HCT116 (cell line): ENCODE measurements at regions not wholly inside any gene's neighbourhood (a gene's known extent, or its start where the extent isn't known, plus 50 kb on each side); places are given as distances from the start of the nearest gene placed in this dataset.

Experiments used
- ATAC-seq: fragments of 200-7000 bp; cut with Tn5 transposase; 2 replicates; pipeline ENCODE4 v1.9.1; 2020; ENCODE audit warnings: mild to moderate bottlenecking, moderate library complexity
- BruUV-seq: library from RNA; stranded (reverse); fragments of 400-500 nt; replicated peaks from 2 replicates; lab custom pipeline; 2021; lab: Mats Ljungman, UMichigan
- CTCF ChIA-PET: fragments of 300-600 bp; sonication (Branson Sonifier 250); formaldehyde crosslinking; loops from one replicate; lab custom pipeline; 2021; ENCODE audit warnings: antibody characterized with exemption; lab: Charles Lee
- POLR2A ChIA-PET: fragments of 300-600, 350-600 bp; sonication (Branson Sonifier 250); formaldehyde crosslinking; loops from one replicate; lab custom pipeline; 2021; ENCODE audit warnings: antibody characterized with exemption; lab: Charles Lee
- RAD21 ChIA-PET, 2 experiments: fragments of 300-600 bp; sonication (Branson Sonifier 250); formaldehyde crosslinking; loops; one replicate each; lab custom pipeline; 2023; ENCODE audit warnings: low total read pairs in 2 of 2; ENCODE audit not compliant: uncharacterized antibody in 2 of 2, unreplicated experiment in 2 of 2, low non-redundant PET in 1 of 2; lab: Charles Lee
- DNase-seq: peaks from one replicate; pipeline ENCODE4 v3.0.0-alpha.2; 2010; ENCODE audit warnings: low read depth, low spot score
- H2AFZ ChIP-seq: fragments of 200-600 bp; shearing (Covaris generic), sonication (generic); 2 replicates; pipeline ENCODE4 v1.6.1; 2017; ENCODE audit warnings: low read depth, mixed run types, mixed read lengths, antibody characterized with exemption, low read length; ENCODE audit not compliant: poor library complexity, severe bottlenecking
- H3K27ac ChIP-seq: 2 replicates; pipeline ENCODE4 v1.5.1; 2012; ENCODE audit warnings: low read depth, low read length
- H3K27me3 ChIP-seq: fragments of 200-600 bp; sonication (generic); 2 replicates; pipeline ENCODE4 v1.6.1; 2016; ENCODE audit warnings: mixed run types, low read length, mixed read lengths; ENCODE audit not compliant: insufficient read depth
- H3K36me3 ChIP-seq, 2 experiments: fragments of 200-500 bp in 1 of 2; fragments of 200-600 bp in 1 of 2; sonication (Bioruptor generic) in 1 of 2; sonication (generic) in 1 of 2; 2 replicates each; pipeline versions ENCODE4 v1.5.1 to v1.6.1; 2014 to 2016; ENCODE audit warnings: low read length in 2 of 2, inconsistent platforms in 1 of 2, mixed read lengths in 1 of 2, mixed run types in 1 of 2; ENCODE audit not compliant: insufficient read depth in 2 of 2, control insufficient read depth in 1 of 2
- H3K4me1 ChIP-seq, 2 experiments: fragments of 200-600 bp in 1 of 2; sonication (generic) in 1 of 2; 2 replicates each; pipeline versions ENCODE4 v1.5.1 to v1.6.1; 2012 to 2017; ENCODE audit warnings: low read length in 2 of 2, inconsistent platforms in 1 of 2, mild to moderate bottlenecking in 1 of 2, mixed read lengths in 1 of 2, mixed run types in 1 of 2, moderate library complexity in 1 of 2; ENCODE audit not compliant: insufficient read depth in 2 of 2, control insufficient read depth in 1 of 2
- H3K4me2 ChIP-seq: fragments of 200-600 bp; sonication (generic); 2 replicates; pipeline ENCODE4 v1.6.1; 2017; ENCODE audit warnings: mixed run types, low read length, mixed read lengths
- H3K4me3 ChIP-seq, 2 experiments: fragments of 200-600 bp in 1 of 2; sonication (generic) in 1 of 2; replicated peaks in 1 of 2; 2 replicates each; pipeline ENCODE4 v1.5.1; 2011 to 2016; ENCODE audit warnings: low read length in 2 of 2, control low read depth in 1 of 2, low read depth in 1 of 2, mild to moderate bottlenecking in 1 of 2, mixed read lengths in 1 of 2, mixed run types in 1 of 2
- H3K79me2 ChIP-seq: fragments of 200-600 bp; sonication (generic); 2 replicates; pipeline ENCODE4 v1.6.1; 2017; ENCODE audit warnings: mild to moderate bottlenecking, mixed run types, low read length, moderate library complexity, mixed read lengths; ENCODE audit not compliant: insufficient read depth
- H3K9ac ChIP-seq: fragments of 200-600 bp; sonication (generic); 2 replicates; pipeline ENCODE4 v1.6.1; 2016; ENCODE audit warnings: low read length, mixed read lengths
- H3K9me2 ChIP-seq: fragments of 200-600 bp; sonication (generic), shearing (Covaris generic); 2 replicates; pipeline ENCODE4 v1.6.1; 2017; ENCODE audit warnings: mixed run types, mild to moderate bottlenecking, moderate library complexity; ENCODE audit not compliant: insufficient read depth
- H3K9me3 ChIP-seq, 2 experiments: fragments of 200-500 bp in 1 of 2; fragments of 200-600 bp in 1 of 2; sonication (Bioruptor generic) in 1 of 2; sonication (generic) in 1 of 2; 2 replicates each; pipeline ENCODE4 v1.6.1; 2014 to 2017; ENCODE audit warnings: low read length in 2 of 2, mixed read lengths in 2 of 2, inconsistent platforms in 1 of 2, low read depth in 1 of 2, mild to moderate bottlenecking in 1 of 2, mixed run types in 1 of 2, moderate library complexity in 1 of 2; ENCODE audit not compliant: control insufficient read depth in 1 of 2, insufficient read depth in 1 of 2
- H4K20me1 ChIP-seq: fragments of 200-600 bp; sonication (generic), shearing (Covaris generic); 2 replicates; pipeline ENCODE4 v1.6.1; 2017; ENCODE audit warnings: mixed run types, mild to moderate bottlenecking, moderate library complexity; ENCODE audit not compliant: insufficient read depth
- CBX3 ChIP-seq: IDR thresholded peaks from 2 replicates; pipeline ENCODE4 v1.6.1; 2012; ENCODE audit warnings: low read depth
- CEBPB ChIP-seq: IDR thresholded peaks from 2 replicates; pipeline ENCODE4 v1.6.1; 2012; ENCODE audit warnings: low read depth
- CTCF ChIP-seq, 3 experiments: fragments of 200-600 bp in 1 of 3; sonication (generic) in 1 of 3; IDR thresholded peaks in 2 of 3; conservative IDR thresholded peaks in 1 of 3; 2 replicates each; pipeline ENCODE4 v1.5.1; 2012 to 2017; ENCODE audit warnings: low read depth in 2 of 3, low read length in 2 of 3, antibody characterized with exemption in 1 of 3, borderline replicate concordance in 1 of 3, control low read depth in 1 of 3, mild to moderate bottlenecking in 1 of 3, mixed read lengths in 1 of 3, mixed run types in 1 of 3, moderate library complexity in 1 of 3; ENCODE audit not compliant: insufficient read depth in 1 of 3
- EGR1 ChIP-seq: IDR thresholded peaks from 2 replicates; pipeline ENCODE4 v1.6.1; 2012; ENCODE audit warnings: low read depth
- ELF1 ChIP-seq: IDR thresholded peaks from 2 replicates; pipeline ENCODE4 v1.6.1; 2012; ENCODE audit warnings: low read depth, borderline replicate concordance
- EZH2 ChIP-seq: fragments of 200-600 bp; sonication (generic); IDR thresholded peaks from 2 replicates; pipeline ENCODE4 v1.6.1; 2017; ENCODE audit warnings: antibody characterized with exemption, mixed run types
- EZH2phosphoT487 ChIP-seq: fragments of 200-600 bp; IDR thresholded peaks from 2 replicates; pipeline ENCODE4 v1.6.1; 2018; ENCODE audit warnings: antibody characterized with exemption, borderline replicate concordance
- FOSL1 ChIP-seq: IDR thresholded peaks from 2 replicates; pipeline ENCODE4 v1.6.1; 2012; ENCODE audit warnings: low read depth
- JUND ChIP-seq: IDR thresholded peaks from 2 replicates; pipeline ENCODE4 v1.6.1; 2012
- MAX ChIP-seq: IDR thresholded peaks from 2 replicates; pipeline ENCODE4 v1.6.1; 2012
- POLR2A ChIP-seq: IDR thresholded peaks from 2 replicates; pipeline ENCODE4 v1.7.0; 2011; ENCODE audit warnings: borderline replicate concordance; ENCODE audit not compliant: insufficient read depth, insufficient read length; ENCODE audit errors: extremely low read depth
- POLR2AphosphoS5 ChIP-seq: IDR thresholded peaks from 2 replicates; pipeline ENCODE4 v1.6.1; 2011; ENCODE audit warnings: mild to moderate bottlenecking, low read depth, low read length, moderate library complexity
- REST ChIP-seq: IDR thresholded peaks from 2 replicates; pipeline ENCODE4 v1.6.1; 2012; ENCODE audit warnings: low read depth
- SIN3A ChIP-seq: IDR thresholded peaks from 2 replicates; pipeline ENCODE4 v1.6.1; 2012; ENCODE audit warnings: low read depth
- SP1 ChIP-seq: IDR thresholded peaks from 2 replicates; pipeline ENCODE4 v1.6.1; 2012; ENCODE audit warnings: low read depth
- YY1 ChIP-seq: IDR thresholded peaks from 2 replicates; pipeline ENCODE4 v1.6.1; 2011; ENCODE audit warnings: low read length, low read depth, moderate library complexity, mild to moderate bottlenecking; ENCODE audit not compliant: insufficient replicate concordance; ENCODE audit errors: extremely low read depth
- ZFX ChIP-seq: fragments of 450-650 bp; IDR thresholded peaks from 2 replicates; pipeline ENCODE4 v1.6.1; 2017
- ZNF274 ChIP-seq: fragments of 200-500 bp; sonication (Bioruptor generic); IDR thresholded peaks from 2 replicates; pipeline ENCODE4 v1.6.1; 2014; ENCODE audit warnings: mild to moderate bottlenecking, low read depth, low read length, inconsistent platforms
- intact Hi-C: fragments of 100-400 bp; cut with micrococcal nuclease; formaldehyde crosslinking; loops from 2 replicates; pipeline ENCODE4 v1.10.0; 2022

- ChIA-PET POLR2A (no interaction called here), CTCF (no interaction called here), RAD21 (no interaction called here)
- Histone ChIP-seq H3K27ac (no peak overlapping the region), H3K9me2 (no peaks in the 10 kb centered on the region), H3K4me1 (no peaks in the 10 kb centered on the region), H3K79me2 (no peaks in the 10 kb centered on the region), H3K27me3 (no peaks in the 10 kb centered on the region), H2AFZ (no peak overlapping the region), H3K9me3 (no peaks in the 10 kb centered on the region; a peak in 1 of 4 replicates), H4K20me1 (no peaks in the 10 kb centered on the region), H3K36me3 (no peaks in the 10 kb centered on the region), H3K9ac (no peak overlapping the region), H3K4me3 (no peak overlapping the region), H3K4me2 (no peak overlapping the region)
- no peak for TF ChIP-seq EZH2
- no peak for TF ChIP-seq JUND
- TF ChIP-seq POLR2AphosphoS5: no peak
- TF ChIP-seq ZNF274: no peak
- no peak for TF ChIP-seq POLR2A
- no peak for TF ChIP-seq SIN3A
- no peak for TF ChIP-seq FOSL1
- TF ChIP-seq YY1: no peak
- TF ChIP-seq SP1: no peak
- no peak for TF ChIP-seq CTCF (IDR thresholded peaks at IDR 0.05 in 2 of 3, conservative IDR thresholded peaks at IDR 0.05 in 1 of 3; ENCODE audit: borderline replicate concordance in 1 of 3, insufficient read depth in 1 of 3, low read depth in 2 of 3, low read length in 2 of 3)
- TF ChIP-seq EGR1: no peak
- TF ChIP-seq EZH2phosphoT487: no peak
- no peak for TF ChIP-seq ZFX
- no peak for TF ChIP-seq REST
- TF ChIP-seq ELF1: no peak
- TF ChIP-seq CBX3: no peak
- TF ChIP-seq CEBPB: no peak
- no peak for TF ChIP-seq MAX
- no peak for DNase-seq
- no peak for ATAC-seq
- intact Hi-C loops: no loop called here
- BruUV-seq: no TSS peak
These were observed 77.7 kb upstream of the ATP2B1 start for GRCh38 chr12:89786177-89786810.
